ENCODE measurements at regions not wholly inside any gene's neighbourhood (a gene's known extent, or its start where the extent isn't known, plus 50 kb on each side); places are given as distances from the start of the nearest gene placed in this dataset.
"Not testable (repeated sequence)": the region's sequence is repeated elsewhere in the genome, so short reads cannot be mapped to it uniquely, and the experiment has no call there.

DNA sequence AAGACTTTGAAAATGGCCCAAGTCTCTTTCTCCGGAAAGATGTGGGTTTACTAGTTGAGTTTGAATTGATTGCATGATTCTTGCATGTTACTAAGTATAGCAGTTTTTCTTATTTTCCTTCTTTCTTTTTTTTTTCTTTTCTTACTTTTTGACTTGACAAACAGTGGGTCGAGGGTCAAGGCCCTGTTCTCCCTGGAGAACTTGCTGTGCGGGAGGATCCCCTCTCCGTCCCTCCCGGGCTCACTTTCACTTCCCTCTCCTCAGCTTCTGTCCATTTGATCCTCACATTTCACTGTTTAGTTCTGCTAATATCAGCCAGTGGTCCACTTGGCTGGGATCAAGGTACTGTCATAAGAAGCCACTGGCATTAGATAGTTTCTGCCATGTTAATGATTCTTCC lies 767.4 kb downstream of the TDRD15 start:
- Histone ChIP-seq H3K9me3 (no peaks in the 10 kb centered on the region), H3K27me3 (no peaks in the 10 kb centered on the region), H3K4me3 (no peak overlapping the region), H3K36me3 (no peaks in the 10 kb centered on the region), H3K4me1 (no peaks in the 10 kb centered on the region), H3K27ac (no peak overlapping the region)
- DNase-seq (ENCODE audit: extremely low spot score in 2 of 2): no peak
- intact Hi-C loops (cut with DNase I): no loop called here
- TF ChIP-seq POLR2A (IDR thresholded peaks at IDR 0.05) (no peak), POLR2AphosphoS5 (IDR thresholded peaks at IDR 0.05; ENCODE audit: insufficient read depth in 1 of 2, low read depth in 1 of 2) (no peak), CTCF (IDR thresholded peaks at IDR 0.05) (no peak)

- no peak overlapping the region for H3K4me3 ChIP-seq
- H3K36me3 ChIP-seq: no peaks in the 10 kb centered on the region
- no peak for TF ChIP-seq CTCF (IDR thresholded peaks at IDR 0.05)
- no peak for TF ChIP-seq POLR2AphosphoS5 (IDR thresholded peaks at IDR 0.05; ENCODE audit: insufficient read depth in 1 of 2, low read depth in 1 of 2)
- no peak for TF ChIP-seq POLR2A (IDR thresholded peaks at IDR 0.05)
- H3K4me1 ChIP-seq: no peaks in the 10 kb centered on the region
- H3K27me3 ChIP-seq: no peaks in the 10 kb centered on the region
- no peak for DNase-seq (ENCODE audit: extremely low spot score in 2 of 2)
- intact Hi-C loops (cut with DNase I): no loop called here
- no peak overlapping the region for H3K27ac ChIP-seq
- H3K9me3 ChIP-seq: no peaks in the 10 kb centered on the region
These were observed 768.4 kb downstream of the TDRD15 start for GRCh38 chr2:21892140-21892539.

DNA sequence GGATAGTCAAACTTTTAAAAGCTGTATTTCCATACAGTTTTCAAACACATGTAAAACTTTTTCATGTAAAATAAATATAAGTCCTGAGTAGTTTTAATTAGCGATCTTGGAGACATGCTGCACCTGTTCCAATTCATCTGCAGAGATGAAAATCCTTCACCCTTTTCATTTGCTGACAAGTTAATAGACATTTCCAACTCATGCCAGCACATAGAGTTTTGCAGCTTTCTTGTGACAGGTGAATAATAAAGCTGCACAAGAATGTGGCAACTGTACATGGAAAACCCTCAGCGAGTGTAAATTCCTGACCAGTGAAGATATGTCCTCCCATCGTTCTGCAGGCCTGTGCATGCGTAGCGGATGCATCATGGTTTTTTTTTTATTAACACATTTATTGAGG lies 771.4 kb downstream of the TDRD15 start:
- no peak for TF ChIP-seq POLR2A (IDR thresholded peaks at IDR 0.05)
- TF ChIP-seq CTCF (IDR thresholded peaks at IDR 0.05): no peak
- H3K4me1 ChIP-seq: no peaks in the 10 kb centered on the region
- H3K36me3 ChIP-seq: no peaks in the 10 kb centered on the region
- H3K9me3 ChIP-seq: no peaks in the 10 kb centered on the region
- H3K27me3 ChIP-seq: no peaks in the 10 kb centered on the region
- no peak overlapping the region for H3K27ac ChIP-seq
- no peak overlapping the region for H3K4me3 ChIP-seq
- no peak for DNase-seq (ENCODE audit: extremely low spot score in 2 of 2)
- intact Hi-C loops (cut with DNase I): no loop called here

GRCh38 chr2:21908712-21909380 lies 785.1 kb downstream of the TDRD15 start:
- DNase-seq (ENCODE audit: extremely low spot score in 2 of 2); H3K4me3 ChIP-seq; H3K27ac ChIP-seq; intact Hi-C loops (cut with DNase I); H3K4me1 ChIP-seq; H3K27me3 ChIP-seq; H3K36me3 ChIP-seq; H3K9me3 ChIP-seq: not testable (repeated sequence)

DNA sequence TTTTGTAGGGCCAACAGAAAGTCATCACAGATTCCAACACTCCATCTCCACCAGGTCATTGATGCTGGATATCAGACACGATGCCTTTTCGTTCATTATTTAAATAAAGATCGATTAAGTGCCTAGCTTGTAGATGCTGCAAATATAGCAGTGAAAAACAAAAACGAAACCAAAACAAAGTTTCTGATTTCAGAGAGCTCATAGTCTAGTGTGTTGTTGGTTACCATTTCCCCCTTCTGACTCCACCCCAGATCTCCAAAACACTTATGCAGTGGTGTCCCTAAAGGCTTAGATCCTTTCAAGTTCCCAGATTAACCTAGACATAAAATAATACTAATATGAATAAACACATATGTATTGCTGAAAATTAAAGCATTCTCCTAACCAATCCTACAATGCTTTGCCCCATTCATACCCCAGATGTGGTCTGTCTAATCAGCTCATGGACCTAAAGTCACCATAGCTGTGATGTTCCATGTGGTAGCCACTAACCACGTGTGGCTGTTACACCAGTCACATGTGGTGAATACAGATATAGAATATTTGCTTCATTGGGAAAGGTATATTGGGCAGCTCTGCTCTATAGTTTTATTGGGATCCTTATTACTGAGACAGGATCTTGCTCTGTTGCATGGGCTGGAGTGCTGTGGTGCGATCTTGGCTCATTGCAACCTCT lies 787.2 kb downstream of the TDRD15 start:
- no peak for DNase-seq (ENCODE audit: extremely low spot score in 2 of 2)

More for the DNA sequence above, 787.2 kb downstream of the TDRD15 start:
- H3K4me3 ChIP-seq: no peak overlapping the region
- intact Hi-C loops (cut with DNase I): no loop called here
- H3K9me3 ChIP-seq: no peaks in the 10 kb centered on the region
- no peaks in the 10 kb centered on the region for H3K36me3 ChIP-seq
- TF ChIP-seq POLR2AphosphoS5 (IDR thresholded peaks at IDR 0.05; ENCODE audit: insufficient read depth in 1 of 2, low read depth in 1 of 2) (no peak), POLR2A (IDR thresholded peaks at IDR 0.05) (no peak), CTCF (IDR thresholded peaks at IDR 0.05) (no peak)
- no peaks in the 10 kb centered on the region for H3K27me3 ChIP-seq
- no peaks in the 10 kb centered on the region for H3K4me1 ChIP-seq
- H3K27ac ChIP-seq: no peak overlapping the region

Measured in vagina (tissue), 2 donors.